ENCODE measurements at regions not wholly inside any gene's neighbourhood (a gene's known extent, or its start where the extent isn't known, plus 50 kb on each side); places are given as distances from the start of the nearest gene placed in this dataset.
"Not testable (repeated sequence)": the region's sequence is repeated elsewhere in the genome, so short reads cannot be mapped to it uniquely, and the experiment has no call there.

DNA sequence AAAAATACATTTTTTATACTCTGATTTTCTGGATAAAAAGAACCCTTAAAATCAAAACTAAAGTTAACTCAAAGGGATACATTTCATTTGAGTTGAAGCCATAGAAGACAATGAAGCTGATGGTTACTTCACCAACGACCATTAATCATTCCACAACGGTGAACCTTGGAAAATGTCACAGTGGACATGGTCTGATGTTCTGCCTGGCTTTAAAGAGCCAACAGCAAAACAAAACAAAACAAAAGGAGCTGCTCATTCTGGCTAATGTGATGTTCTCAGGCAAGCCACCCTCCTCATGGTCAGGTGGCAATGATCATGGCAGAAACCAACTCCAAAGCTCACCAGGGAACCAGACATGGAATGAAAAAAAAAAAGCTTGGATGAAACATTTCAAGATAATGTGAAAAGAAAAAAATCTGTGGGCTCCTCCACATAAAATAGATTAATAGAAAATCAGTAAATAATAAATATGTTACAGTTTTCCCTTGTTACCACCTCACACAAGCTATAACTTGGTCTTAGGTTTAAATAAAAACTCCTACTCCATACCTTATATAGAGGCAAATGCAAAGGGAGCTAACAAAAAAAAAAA lies 90.1 kb upstream of the SERTAD2 start:
- DNase-seq (ENCODE audit: low read depth in 2 of 2), result no peak

DNA sequence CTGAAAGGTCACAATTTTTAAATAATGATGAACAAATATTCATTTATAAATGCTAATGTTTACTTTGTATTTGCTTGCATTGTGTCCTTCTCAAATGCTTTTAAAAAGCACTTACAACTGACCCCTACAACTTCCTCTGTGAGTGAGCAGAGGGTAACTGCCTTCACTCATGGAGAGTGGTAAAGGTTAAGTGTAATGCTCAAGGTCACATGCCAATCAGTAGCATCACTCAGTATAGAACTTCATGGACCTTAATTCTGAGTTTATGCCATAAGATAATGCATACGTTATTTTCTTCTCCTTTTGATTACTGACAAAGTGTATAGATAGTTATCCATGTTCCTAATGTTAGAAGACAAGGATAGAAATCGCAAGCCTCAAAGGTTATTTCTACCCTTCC lies 91.8 kb upstream of the SERTAD2 start:
- DNase-seq (ENCODE audit: low read depth in 2 of 2), result no peak

DNA sequence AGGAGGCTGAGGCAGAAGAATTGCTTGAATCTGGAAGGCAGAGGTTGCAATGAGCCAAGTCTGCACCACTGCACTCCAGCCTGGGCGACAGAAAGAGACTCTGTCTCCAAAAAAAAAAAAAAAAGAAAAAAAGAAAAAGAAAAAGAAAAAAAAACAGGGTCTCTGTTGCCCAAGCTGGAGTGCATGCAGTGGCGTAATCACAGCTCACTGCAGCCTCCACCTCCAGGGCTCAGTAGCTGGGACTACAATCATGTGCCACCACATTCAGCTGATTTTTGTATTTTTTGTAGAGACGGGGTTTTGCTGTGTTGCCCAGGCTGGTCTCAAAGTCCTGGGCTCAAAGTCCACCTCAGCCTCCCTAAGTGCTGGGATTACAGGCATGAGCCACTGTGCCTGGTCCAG lies 94.0 kb upstream of the SERTAD2 start:
- DNase-seq (ENCODE audit: low read depth in 2 of 2), result not testable (repeated sequence)

DNA sequence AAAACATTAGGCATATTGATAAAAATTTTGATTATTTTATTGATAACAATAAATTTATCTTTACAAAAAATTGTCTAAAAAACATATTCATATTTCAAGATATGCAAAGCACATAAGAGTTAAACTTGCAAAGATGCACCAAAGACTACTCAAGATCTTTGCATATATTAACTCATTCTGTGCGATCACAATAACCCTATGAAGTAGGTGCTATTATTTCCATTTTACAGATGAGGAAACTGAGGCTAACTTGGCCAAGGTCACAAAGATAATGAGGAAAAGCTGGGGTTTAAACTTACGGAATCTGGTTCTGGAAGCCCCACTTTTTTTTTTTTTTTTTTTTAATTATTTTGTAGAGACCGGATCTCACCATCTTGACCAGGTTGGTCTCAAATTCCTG lies 94.4 kb upstream of the SERTAD2 start:
- no peak for DNase-seq (ENCODE audit: low read depth in 2 of 2)

DNA sequence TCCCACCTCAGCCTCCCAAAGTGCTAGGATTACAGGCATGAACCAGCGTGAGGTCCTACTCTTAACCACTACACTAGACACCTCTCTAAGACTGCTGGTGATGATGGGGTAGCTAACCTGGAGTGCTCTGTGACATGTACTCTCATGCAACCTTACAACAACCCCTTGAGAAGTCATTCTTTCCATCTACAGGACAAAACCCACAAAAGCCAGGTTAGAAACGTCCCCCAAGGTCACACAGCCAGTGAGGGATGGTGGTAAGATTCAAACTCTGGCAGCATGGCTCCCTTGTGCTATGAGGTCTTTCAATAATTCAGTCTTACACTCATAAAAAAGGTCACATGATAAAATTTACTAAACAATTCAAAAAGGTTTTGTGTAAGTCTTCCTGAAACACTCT lies 94.8 kb upstream of the SERTAD2 start:
- DNase-seq (ENCODE audit: low read depth in 2 of 2), result no peak

DNA sequence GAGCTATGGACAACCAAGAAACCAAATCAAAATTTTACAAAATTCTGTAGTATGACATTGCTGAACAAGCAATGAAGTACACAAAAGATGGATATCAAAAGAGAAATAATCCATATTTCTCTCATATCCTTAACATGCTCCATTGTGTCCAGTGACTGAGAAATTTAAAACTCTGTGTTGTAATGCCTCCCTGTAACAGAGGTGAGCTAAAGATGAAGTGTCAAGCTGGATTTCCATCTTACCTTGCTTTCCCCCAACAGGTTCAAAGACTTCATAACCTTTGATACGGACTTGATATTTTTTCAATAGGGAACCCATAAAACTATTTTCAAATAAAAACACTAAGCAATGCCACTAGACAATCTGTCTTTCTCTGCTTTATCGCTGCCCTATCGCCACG lies 95.7 kb upstream of the SERTAD2 start:
- no peak for DNase-seq (ENCODE audit: low read depth in 2 of 2)

DNA sequence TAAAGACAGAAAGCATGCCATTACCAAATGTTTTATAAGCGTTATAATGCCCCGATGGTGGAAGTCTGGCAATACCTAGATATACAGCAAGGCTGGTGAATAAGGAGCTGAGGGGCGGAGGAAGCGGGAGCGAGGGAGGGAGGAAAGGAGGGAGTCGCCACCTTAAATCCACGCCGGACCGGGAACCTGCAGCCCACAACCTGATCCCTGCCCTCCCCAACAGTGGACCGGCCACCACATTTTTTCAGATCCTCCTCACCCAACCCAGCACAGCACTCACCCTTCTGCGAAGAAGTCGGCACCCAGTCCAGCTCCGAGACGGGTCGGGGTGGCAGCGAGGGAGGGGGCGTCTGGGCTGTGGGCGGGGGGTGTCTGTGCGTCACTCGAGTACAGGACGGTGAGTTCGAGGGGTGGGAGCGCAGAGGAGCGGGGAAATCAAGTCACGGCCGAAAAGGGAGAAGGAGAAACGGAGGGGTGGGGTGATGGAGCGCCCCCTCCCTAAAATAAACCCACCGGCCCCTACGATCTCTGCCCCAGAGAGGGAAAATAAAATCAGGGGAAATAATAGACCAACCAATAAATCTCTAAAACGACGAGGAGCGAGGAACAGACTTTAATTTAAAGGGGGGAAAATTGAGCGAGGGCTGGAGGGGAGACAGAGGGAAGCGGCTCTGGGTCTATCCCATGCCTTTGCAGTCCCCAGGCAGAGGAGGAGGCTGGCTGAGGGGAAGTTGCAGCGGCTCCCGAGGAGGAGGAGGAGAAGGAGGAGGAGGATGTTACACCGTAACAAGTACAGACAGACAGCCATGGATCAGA lies 96.5 kb upstream of the SERTAD2 start:
- DNase-seq (ENCODE audit: low read depth in 2 of 2), result peak in 1 of 2 donors; percentile 58

DNA sequence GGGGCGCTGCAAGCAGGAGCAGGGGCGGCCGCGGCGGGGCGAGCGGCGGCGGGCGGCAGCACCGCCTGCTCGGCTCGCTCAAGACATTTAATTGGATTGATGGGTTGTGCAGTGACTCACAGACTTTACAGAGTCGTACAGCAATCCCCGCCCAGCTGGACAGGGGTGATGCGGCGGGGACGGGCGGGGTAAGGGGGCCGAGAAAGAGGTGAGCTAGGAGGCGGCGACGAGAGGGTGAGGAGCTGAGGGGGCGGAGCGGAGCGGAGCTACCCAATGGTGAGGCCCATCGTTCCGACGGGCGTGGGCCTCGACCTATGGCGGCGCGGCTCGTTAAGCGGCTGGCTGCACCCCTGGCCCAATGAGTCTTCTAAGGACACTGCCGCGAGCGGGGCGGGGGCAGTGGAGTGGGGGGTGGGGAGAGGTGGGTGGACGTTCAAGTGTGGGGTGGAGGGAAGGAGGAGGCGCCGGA lies 97.1 kb upstream of the SERTAD2 start:
- peak; percentile 97 to 100 for DNase-seq (ENCODE audit: low read depth in 2 of 2)

DNA sequence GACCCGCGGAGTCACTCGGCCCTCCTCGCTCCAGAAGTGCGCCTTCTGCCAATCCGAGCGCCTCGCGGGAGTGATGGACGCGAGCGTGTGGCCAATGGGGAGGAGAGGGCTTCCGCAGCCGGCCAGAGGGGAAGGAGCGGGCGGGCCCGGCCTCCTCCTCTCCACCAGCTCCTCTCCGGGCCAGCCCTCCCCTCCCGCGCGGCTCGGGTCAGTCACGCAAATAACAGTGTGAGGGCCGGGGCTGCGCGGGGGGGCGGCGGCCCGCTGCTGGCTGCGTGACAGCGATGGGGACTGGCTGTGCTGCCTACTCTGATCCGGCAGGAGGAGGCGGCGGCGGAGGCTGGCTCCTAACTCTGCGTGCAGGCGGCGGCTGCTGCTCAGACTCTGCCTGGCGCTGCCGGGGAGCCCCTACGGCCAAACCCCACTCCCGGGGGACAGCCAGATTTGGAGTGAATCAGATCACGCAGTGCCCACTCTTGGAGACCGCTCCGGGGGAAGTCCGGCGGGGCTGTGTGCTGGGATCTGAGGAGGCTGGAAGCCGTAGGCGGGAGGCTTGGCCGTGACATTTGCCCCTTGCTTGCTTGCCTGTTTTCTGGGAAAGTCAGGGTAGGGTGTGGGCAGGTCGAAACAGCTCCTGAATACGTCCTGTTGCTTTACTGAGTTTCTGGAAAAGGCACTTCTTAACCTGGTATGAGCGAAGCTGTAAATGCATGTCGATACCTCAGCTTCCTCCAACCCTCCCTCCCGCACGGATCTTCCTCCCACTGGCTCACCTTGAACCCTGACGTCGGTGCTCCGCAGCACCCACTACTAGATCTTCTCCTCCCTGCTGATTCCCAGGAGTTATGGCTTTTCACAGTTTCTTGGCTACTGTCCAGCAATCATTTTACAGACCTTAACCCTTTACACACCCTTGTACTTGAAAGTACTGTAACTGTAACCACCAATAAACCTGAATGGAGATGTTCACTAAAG lies 97.9 kb upstream of the SERTAD2 start:
- peak; percentile 23 to 55 for DNase-seq (ENCODE audit: low read depth in 2 of 2)

DNA sequence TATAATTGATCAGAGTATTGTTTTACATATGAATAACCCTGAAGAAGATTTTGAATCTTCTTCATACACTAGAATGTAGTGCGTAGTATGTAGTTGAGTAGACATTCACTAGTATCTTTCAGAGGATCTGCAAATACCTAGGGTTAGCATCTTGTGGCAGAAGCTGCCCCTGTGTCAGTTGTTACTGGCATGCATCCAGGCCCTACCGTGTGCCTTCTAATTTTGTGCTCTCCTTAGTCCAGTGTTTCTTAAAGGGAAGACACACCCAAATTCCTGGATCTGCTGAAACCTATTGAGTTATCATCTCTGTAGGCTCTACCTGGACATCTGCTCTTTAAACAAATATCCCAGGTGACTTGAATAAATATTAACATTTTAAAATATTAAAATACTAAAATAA lies 99.7 kb upstream of the SERTAD2 start:
- DNase-seq (ENCODE audit: low read depth in 2 of 2), result no peak

DNA sequence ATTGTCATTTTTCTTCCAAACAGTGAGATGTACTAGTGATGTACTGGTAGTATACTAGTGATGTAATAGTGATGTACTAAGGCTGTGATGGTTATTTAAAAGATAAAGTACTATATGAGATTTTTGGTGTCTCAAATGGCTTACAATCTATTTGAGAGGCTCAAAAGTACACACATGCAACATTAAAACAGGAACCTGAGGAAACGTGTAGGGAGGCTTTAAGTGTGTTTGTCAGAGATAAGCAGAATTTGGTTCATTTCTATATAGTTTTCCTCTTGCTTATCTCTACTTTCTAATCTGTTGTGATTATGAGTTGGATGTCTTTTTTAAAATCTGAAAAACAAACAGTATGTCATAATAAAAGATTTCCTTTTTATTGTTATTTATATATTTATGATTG lies 100.9 kb upstream of the SERTAD2 start:
- no peak for DNase-seq (ENCODE audit: low read depth in 2 of 2)

DNA sequence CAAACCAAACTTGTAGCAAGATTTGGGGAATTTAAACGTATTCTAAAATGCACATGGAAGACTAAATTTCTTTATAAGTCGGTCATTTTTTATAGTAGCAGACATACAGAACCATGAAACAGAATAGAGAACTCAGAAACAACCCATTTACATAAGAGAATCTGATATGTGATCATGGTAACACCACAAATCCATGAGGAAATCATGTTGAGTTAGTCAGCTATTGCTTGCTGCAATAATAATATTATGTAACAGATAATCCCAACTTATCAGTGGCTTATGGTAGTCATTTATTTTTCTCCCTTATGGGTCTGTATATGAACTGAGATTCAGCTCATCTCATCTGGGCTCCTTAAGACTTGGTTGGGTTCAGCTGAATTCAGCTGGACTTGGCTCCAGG lies 103.4 kb upstream of the SERTAD2 start:
- no peak for DNase-seq (ENCODE audit: low read depth in 2 of 2)

DNA sequence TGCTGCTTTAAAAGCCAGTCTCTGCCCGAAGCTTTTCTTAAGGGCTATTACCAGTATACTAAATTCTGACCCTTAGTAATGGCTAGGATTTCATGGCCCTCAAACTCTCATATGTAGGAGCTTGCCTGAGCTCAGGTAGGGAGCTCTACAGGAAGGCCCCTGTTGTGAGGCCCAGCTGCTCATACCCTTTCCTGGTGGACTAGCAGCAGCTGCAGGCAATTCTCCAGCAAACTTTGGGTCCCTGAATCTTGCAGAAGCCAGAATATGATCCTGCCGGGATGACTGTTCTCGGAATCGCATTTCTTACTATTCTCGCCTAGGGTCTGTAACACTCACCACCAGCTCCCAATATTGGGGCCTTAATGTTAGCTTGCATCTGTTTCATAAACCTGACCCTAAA lies 106.4 kb upstream of the SERTAD2 start:
- no peak for DNase-seq (ENCODE audit: low read depth in 2 of 2)

DNA sequence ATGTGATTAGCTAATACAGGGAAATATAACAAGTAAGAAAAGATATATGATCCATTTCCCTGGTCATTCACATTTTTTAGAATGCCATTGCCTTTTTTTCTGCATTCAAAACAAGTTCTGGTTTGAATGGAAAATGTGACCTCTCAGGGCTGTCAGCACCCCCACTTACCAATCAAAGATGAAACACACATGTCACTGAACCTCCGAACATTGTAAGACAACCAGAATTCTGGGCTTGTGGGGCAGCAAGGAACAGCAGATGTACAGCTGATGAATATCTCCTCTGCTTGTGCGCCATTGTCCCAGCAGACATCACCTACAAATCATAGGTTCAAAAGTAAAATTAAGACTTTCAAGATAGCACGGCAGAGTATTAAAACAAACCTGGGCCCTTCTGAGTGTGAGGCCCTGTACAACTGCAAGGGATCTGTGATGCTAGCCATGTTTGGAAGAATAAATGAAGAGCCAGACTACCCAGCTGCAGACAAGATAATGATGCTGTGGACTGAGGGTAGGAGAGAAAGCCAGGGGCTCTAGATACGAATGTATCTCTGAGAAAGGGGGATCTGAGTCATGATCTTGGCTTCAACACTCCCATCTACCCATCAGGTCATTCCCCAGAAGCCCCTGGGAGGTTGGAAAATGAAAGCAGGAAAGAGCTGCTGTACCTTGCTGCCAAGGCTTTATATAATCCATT lies 108.7 kb upstream of the SERTAD2 start:
- no peak for DNase-seq (ENCODE audit: low read depth in 2 of 2)

DNA sequence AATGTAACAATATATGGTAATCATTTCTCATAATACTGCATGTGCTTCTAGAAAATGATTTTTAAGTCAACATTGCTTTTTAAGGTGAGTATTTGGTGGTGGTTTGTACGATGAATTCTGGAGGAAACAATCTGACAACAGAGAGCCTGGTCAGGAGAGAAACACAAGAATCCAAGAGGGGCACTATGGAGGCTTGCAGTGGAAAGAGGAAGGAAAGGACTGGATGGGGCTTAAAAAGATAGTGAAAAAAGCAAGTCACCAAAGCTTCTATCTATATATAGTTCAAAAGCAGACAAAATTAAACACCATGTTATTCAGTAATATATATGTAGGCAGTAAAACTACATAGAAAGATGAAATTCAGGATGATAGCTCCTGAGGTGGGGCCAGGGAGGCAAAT lies 109.4 kb upstream of the SERTAD2 start:
- DNase-seq (ENCODE audit: low read depth in 2 of 2), result no peak

DNA sequence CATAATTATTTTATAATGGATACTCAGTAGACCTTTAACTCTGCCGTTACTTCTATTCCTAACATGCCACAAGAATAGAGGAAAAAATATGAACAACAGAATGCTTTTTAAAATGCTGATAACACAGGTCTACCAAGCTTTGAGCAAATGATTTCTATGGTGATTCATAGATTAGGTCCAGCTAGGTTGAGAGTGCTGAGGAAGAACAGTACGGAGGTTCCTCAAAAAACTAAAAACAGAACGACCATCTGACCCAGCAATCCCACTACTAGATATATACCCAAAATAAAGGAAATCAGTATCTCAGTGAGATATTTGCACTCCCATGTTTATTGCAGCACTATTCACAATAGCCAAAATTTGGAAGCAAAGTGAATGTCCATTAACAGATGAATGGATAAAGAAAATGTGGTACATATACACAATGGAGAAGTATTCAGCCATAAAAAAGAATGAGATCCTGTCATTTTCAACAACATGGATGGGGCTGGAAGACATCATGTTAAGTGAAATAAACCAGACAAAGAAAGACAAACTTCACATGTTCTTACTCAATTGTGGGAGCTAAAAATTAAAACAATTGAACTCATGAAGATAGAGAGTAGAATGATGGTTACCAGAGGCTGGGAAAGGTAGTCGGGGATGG lies 111.6 kb upstream of the SERTAD2 start:
- no peak for DNase-seq (ENCODE audit: low read depth in 2 of 2)

DNA sequence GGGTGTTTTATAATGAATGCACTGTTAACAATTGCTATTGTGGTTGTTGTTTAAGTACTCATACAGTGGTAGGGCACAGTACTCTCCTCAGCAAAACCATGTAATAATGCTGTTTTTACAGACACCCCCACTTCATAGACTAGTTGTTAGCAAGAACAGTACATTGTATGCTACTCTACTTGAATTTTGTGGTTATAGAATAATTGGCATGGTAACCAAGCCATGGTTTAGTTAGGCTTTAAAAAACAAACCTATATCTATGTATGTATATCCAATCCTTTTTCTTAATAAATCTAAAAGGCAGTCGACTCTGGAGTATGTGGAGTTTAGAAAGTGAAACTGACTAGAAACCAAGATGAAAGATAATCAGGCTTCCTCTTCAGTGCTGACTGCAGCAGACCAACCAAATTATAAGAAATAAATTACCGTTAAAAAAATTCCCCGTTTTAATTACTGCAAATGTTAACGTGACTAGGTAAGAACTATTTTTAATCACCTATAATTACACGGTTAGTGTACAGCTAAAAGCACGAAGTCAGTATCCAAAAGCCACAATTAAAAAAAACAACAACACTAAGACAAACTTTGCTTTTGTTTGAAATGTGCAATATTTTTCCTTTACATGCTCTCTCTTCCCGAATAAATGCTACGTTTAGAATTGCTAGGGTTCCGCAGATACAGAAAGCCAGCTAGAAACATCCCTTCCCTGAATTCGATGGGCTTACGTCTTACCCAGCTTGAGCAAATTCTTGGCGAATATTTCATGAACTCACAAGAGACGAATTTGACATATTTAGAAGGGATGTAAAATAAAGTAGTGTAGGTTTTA lies 113.3 kb upstream of the SERTAD2 start:
- peak in 1 of 2 donors; percentile 31 for DNase-seq (ENCODE audit: low read depth in 2 of 2)

DNA sequence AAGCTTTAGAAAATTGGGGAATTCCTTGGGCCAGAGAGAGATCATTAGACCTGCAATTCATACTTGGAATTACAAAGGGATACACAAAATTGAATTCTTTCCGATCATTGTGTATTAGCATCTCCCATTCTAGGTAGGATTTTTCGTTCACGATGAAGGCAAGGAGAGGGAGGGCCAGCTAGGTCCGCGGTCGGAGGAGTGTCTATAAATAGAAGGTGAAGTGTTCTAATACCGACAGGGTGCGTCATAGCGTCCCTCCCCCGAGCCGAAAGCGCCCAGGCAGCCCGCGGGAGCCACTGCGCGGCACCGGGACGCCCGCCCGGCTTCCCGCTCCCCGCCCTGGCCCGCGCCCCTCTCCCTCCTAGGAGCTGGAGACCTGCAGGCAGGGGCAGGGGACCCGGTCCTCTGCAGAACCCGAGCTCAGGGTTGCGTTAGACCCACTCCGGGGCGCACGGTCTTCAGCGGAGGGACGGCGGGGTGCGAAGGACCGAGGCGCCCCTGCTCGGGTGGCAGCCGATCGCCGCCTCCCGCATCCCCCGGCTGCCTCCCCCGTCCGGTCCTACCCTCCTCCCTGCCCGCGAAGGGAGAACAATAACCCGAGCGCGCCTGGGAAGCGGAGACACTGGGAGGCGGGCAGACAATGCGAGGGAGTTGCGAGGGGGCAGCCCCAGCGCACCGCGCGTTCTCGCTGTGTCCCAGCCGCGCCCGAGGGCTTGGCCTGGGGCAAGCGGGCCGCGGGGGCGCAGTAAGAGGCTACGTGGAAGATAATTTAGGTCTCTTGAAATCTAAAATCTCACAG lies 114.2 kb upstream of the SERTAD2 start:
- peak; percentile 60 to 90 for DNase-seq (ENCODE audit: low read depth in 2 of 2)

DNA sequence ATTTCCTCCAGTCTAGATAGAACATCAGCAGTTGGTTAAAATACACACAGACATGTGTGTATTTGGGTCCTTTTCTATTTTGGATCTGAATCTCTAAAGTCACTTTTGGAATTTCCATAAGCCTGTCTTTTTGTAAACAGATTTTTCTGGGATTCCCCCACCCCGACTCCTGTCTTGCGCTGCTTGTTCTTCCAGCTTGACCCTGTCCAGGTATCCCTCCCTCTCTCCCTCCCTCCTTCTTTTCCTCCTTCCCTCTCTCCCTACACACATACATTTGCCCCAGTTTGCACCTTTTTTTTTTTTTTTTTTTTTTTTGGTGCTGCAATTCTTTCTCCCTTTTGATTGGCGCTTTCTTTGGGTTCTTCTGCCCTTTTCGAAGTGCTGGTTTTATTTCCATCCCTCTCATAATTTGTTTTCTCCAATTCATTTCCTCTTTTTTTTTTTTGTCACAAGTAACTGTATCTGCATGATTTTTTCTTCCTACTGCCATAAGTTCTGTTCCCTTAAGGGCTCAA lies 114.8 kb upstream of the SERTAD2 start:
- DNase-seq (ENCODE audit: low read depth in 2 of 2), result no peak

Measured in dermis microvascular lymphatic vessel endothelial cell (primary cell).